K562 (cell line): ENCODE measurements at regions not wholly inside any gene's neighbourhood (a gene's known extent, or its start where the extent isn't known, plus 50 kb on each side); places are given as distances from the start of the nearest gene placed in this dataset.

ENCODE experiments used
- ESRRA ChIP-seq: fragments of 450-650 bp; IDR thresholded peaks from 2 replicates; pipeline ENCODE4 v1.6.1; 2014; ENCODE audit warnings: low read depth, mild to moderate bottlenecking, moderate library complexity, borderline replicate concordance
- KLF10 ChIP-seq: fragments of 250-450 bp; sonication (Bioruptor Pico); IDR thresholded peaks from 2 replicates; pipeline ENCODE4 v1.6.1; 2021; ENCODE audit warnings: matching md5 sums

GRCh38 chr5:106648401-106648800 lies 1022.3 kb downstream of the EFNA5 start:
- TF ChIP-seq ESRRA (no peak), KLF10 (no peak)
